ENCODE measurements at regions not wholly inside any gene's neighbourhood (a gene's known extent, or its start where the extent isn't known, plus 50 kb on each side); places are given as distances from the start of the nearest gene placed in this dataset.

DNA sequence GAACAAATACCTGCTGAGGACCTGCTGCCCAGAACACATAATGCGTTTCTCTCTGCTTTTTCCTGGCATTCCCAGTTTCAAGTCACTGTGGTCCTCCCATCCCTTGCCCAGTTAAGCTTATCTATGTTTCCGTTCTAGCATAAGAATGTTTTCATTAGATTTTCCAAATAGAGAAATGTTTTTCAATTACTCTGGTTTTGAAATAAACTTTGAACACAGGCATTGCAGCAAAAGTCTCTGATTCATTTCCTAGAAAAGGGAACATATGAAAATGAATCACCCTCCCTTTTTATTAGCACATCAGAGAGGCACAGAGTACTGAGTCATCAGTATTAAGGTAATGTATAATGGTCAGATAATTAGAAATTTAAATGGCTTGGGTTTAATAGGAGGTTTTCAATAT is 201.1 kb upstream of the TMEM260 start:
- peak; percentile 82 for DNase-seq
- in situ Hi-C loops (cut with MboI; ENCODE audit: low sequenced_read_pairs) (no loop called here), dilution Hi-C loops (cut with HindIII; ENCODE audit: low sequenced_read_pairs, unreplicated experiment) (no loop called here), intact Hi-C loops (cut with micrococcal nuclease) (no loop called here)
- Histone ChIP-seq H3K4me2 (ENCODE audit: low read depth, low read length) (peak overlapping the region; percentile 57), H3K27me3 (ENCODE audit: control insufficient read depth, insufficient read depth, low read length) (no peaks in the 10 kb centered on the region), H2AK9ac (replicated peaks; ENCODE audit: low read depth, low read length, poor library complexity) (no peak overlapping the region), H3K27ac (ENCODE audit: insufficient read depth, low read length) (peak overlapping the region; percentile 36), H3K4me1 (ENCODE audit: control insufficient read depth, insufficient read depth, low read length) (peaks cover 4% of the 10 kb centered on the region), H2AFZ (replicated peaks; ENCODE audit: low read length, poor library complexity) (no peak overlapping the region), H2BK120ac (ENCODE audit: low read depth, low read length) (peak overlapping the region; percentile 60), H2BK15ac (ENCODE audit: low read depth, low read length) (0 out of 3 replicates have a peak overlapping the region, but pooled peaks have one; percentile 8), H3K9ac (ENCODE audit: low read depth, low read length) (no peak overlapping the region), H3K4me3 (ENCODE audit: insufficient read depth, low read depth, low read length) (no peak overlapping the region), H4K5ac (ENCODE audit: low read depth, low read length) (peak overlapping the region; percentile 51), H2BK20ac (ENCODE audit: low read depth, low read length) (peak overlapping the region; percentile 91), H2BK5ac (ENCODE audit: low read depth, low read length, poor library complexity, severe bottlenecking) (peak overlapping the region; percentile 14), H3K9me3 (ENCODE audit: control insufficient read depth, insufficient read depth, low read length) (no peaks in the 10 kb centered on the region), H3K56ac (ENCODE audit: extremely low read depth, insufficient read depth, low read length) (no peak overlapping the region), H3K79me1 (ENCODE audit: low read depth in 1 of 2, low read length in 2 of 2) (no peaks in the 10 kb centered on the region), H3K14ac (replicated peaks; ENCODE audit: low read depth, low read length) (peak overlapping the region; percentile 50), H3K36me3 (ENCODE audit: control insufficient read depth, insufficient read depth, low read length) (no peaks in the 10 kb centered on the region), H4K91ac (ENCODE audit: insufficient read depth, low read depth, low read length) (peak overlapping the region; percentile 50), H4K20me1 (ENCODE audit: insufficient read depth, low read length) (no peaks in the 10 kb centered on the region), H3K9me1 (ENCODE audit: insufficient read depth, low read length) (peaks cover 6% of the 10 kb centered on the region), H3K18ac (ENCODE audit: low read depth, low read length) (peak overlapping the region; percentile 71), H3K4ac (ENCODE audit: low read depth, low read length) (peak overlapping the region; percentile 60; the same call in 1 of the 2 replicates), H3K23ac (ENCODE audit: low read depth, low read length) (peak overlapping the region; percentile 71; the same call in 1 of the 2 replicates), H2AK5ac (ENCODE audit: low read depth, low read length) (no peak overlapping the region), H4K8ac (ENCODE audit: low read depth in 2 of 2, low read length in 2 of 2) (peak overlapping the region in 1 of 2 experiments; percentile 32; a peak in 2 of 4 replicates)
- BruUV-seq (replicated peaks), result no TSS peak
- peak; percentile 93 for ATAC-seq (ENCODE audit: low read depth)
- no CpG with 5 or more reads among the region's 2 CpGs for WGBS, 2 experiments (ENCODE audit: extremely low coverage in 2 of 2, insufficient read length in 1 of 2)
- ChIA-PET POLR2A (ENCODE audit: unreplicated experiment) (no interaction called here), CTCF (interaction anchor here (1.0 kb wide), 1 partner anchor 39 kb away, joined by 3 read pairs; no protein-coding TSS in a partner anchor)
- TF ChIP-seq FOS (IDR thresholded peaks at IDR 0.05; ENCODE audit: low read depth, low read length) (peak; percentile 88; the same call in 1 of the 2 replicates), CEBPB (IDR thresholded peaks at IDR 0.05; ENCODE audit: low read depth, low read length) (peak; percentile 86), MAZ (IDR thresholded peaks at IDR 0.05; ENCODE audit: borderline replicate concordance, low read depth, low read length) (no peak), MAFK (IDR thresholded peaks at IDR 0.05; ENCODE audit: low read depth, low read length) (peak; percentile 87), RAD21 (IDR thresholded peaks at IDR 0.05; ENCODE audit: low read length) (0 out of 2 replicates have a peak, but pooled peaks have one; percentile 10), POLR2A (IDR thresholded peaks at IDR 0.05; ENCODE audit: low read depth, low read length) (no peak)
- TF ChIP-seq, protein P1, sequence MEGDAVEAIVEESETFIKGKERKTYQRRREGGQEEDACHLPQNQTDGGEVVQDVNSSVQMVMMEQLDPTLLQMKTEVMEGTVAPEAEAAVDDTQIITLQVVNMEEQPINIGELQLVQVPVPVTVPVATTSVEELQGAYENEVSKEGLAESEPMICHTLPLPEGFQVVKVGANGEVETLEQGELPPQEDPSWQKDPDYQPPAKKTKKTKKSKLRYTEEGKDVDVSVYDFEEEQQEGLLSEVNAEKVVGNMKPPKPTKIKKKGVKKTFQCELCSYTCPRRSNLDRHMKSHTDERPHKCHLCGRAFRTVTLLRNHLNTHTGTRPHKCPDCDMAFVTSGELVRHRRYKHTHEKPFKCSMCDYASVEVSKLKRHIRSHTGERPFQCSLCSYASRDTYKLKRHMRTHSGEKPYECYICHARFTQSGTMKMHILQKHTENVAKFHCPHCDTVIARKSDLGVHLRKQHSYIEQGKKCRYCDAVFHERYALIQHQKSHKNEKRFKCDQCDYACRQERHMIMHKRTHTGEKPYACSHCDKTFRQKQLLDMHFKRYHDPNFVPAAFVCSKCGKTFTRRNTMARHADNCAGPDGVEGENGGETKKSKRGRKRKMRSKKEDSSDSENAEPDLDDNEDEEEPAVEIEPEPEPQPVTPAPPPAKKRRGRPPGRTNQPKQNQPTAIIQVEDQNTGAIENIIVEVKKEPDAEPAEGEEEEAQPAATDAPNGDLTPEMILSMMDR (conservative IDR thresholded peaks at IDR 0.05; ENCODE audit: low read depth, low read length), result no peak
- TF ChIP-seq, protein P2, sequence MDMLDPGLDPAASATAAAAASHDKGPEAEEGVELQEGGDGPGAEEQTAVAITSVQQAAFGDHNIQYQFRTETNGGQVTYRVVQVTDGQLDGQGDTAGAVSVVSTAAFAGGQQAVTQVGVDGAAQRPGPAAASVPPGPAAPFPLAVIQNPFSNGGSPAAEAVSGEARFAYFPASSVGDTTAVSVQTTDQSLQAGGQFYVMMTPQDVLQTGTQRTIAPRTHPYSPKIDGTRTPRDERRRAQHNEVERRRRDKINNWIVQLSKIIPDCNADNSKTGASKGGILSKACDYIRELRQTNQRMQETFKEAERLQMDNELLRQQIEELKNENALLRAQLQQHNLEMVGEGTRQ (IDR thresholded peaks at IDR 0.05; ENCODE audit: low read depth, low read length), result no peak
- TF ChIP-seq, protein P3, sequence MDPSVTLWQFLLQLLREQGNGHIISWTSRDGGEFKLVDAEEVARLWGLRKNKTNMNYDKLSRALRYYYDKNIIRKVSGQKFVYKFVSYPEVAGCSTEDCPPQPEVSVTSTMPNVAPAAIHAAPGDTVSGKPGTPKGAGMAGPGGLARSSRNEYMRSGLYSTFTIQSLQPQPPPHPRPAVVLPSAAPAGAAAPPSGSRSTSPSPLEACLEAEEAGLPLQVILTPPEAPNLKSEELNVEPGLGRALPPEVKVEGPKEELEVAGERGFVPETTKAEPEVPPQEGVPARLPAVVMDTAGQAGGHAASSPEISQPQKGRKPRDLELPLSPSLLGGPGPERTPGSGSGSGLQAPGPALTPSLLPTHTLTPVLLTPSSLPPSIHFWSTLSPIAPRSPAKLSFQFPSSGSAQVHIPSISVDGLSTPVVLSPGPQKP (IDR thresholded peaks at IDR 0.05; ENCODE audit: borderline replicate concordance, low read depth, low read length), result no peak
